Panc1 (cell line): ENCODE measurements at regions not wholly inside any gene's neighbourhood (a gene's known extent, or its start where the extent isn't known, plus 50 kb on each side); places are given as distances from the start of the nearest gene placed in this dataset.

Source experiments
- ATAC-seq: fragments of 200-7000 bp; cut with Tn5 transposase; 2 replicates; pipeline ENCODE4 v1.9.1; 2020; ENCODE audit warnings: mild to moderate bottlenecking, moderate library complexity
- BruUV-seq: library from RNA; stranded (reverse); fragments of 400-500 nt; replicated peaks from 2 replicates; lab custom pipeline; 2021; lab: Mats Ljungman, UMichigan
- CTCF ChIA-PET: fragments of 300-600 bp; sonication (Branson Sonifier 250); formaldehyde crosslinking; loops from one replicate; lab custom pipeline; 2022; ENCODE audit warnings: antibody characterized with exemption; lab: Charles Lee
- POLR2A ChIA-PET: fragments of 300-600 bp; sonication (Branson Sonifier 250); formaldehyde crosslinking; loops from one replicate; lab custom pipeline; 2022; ENCODE audit warnings: antibody characterized with exemption; lab: Charles Lee
- DNase-seq: peaks from one replicate; pipeline ENCODE4 v3.0.0-alpha.2; 2010; ENCODE audit warnings: low read depth, low spot score
- H3K27ac ChIP-seq: 2 replicates; pipeline ENCODE4 v1.5.1; 2011; ENCODE audit warnings: mild to moderate bottlenecking, low read length, inconsistent platforms
- H3K27me3 ChIP-seq: fragments of 200-500 bp; sonication (Bioruptor generic); 2 replicates; pipeline ENCODE4 v1.6.0; 2014; ENCODE audit warnings: low read length, inconsistent platforms; ENCODE audit not compliant: control insufficient read depth, insufficient read depth
- H3K36me3 ChIP-seq: fragments of 200-500 bp; sonication (Bioruptor generic); 2 replicates; pipeline ENCODE4 v1.5.1; 2014; ENCODE audit warnings: inconsistent platforms, mild to moderate bottlenecking, low read length, moderate library complexity; ENCODE audit not compliant: control insufficient read depth, insufficient read depth
- H3K4me1 ChIP-seq: 2 replicates; pipeline ENCODE4 v1.5.1; 2011; ENCODE audit warnings: inconsistent platforms, mild to moderate bottlenecking, low read length, moderate library complexity; ENCODE audit not compliant: control insufficient read depth, insufficient read depth
- H3K4me3 ChIP-seq, 2 experiments: 2 replicates each; pipeline ENCODE4 v1.5.1; 2011 to 2012; ENCODE audit warnings: low read depth in 2 of 2, low read length in 2 of 2, mild to moderate bottlenecking in 2 of 2, inconsistent platforms in 1 of 2, moderate library complexity in 1 of 2
- H3K9me3 ChIP-seq: fragments of 200-500 bp; sonication (Bioruptor generic); 2 replicates; pipeline ENCODE4 v1.5.1; 2014; ENCODE audit warnings: low read depth, mild to moderate bottlenecking, inconsistent platforms, low read length, moderate library complexity; ENCODE audit not compliant: control insufficient read depth, insufficient read depth
- POLR2AphosphoS5 ChIP-seq: IDR thresholded peaks from 2 replicates; pipeline ENCODE4 v1.6.1; 2012; ENCODE audit warnings: mild to moderate bottlenecking, low read depth, low read length, moderate library complexity
- REST ChIP-seq, 2 experiments: IDR thresholded peaks; 2 replicates each; pipeline ENCODE4 v1.6.1; 2011 to 2012; ENCODE audit warnings: low read depth in 2 of 2, control low read depth in 1 of 2, low read length in 1 of 2, mild to moderate bottlenecking in 1 of 2, moderate library complexity in 1 of 2; ENCODE audit not compliant: insufficient read depth in 1 of 2
- SIN3A ChIP-seq: IDR thresholded peaks from 2 replicates; pipeline ENCODE4 v1.6.1; 2012; ENCODE audit warnings: low read depth, mild to moderate bottlenecking, low read length, moderate library complexity, borderline replicate concordance; ENCODE audit not compliant: insufficient read depth
- TCF7L2 ChIP-seq: IDR thresholded peaks from 2 replicates; pipeline ENCODE4 v1.6.1; 2011; ENCODE audit warnings: mild to moderate bottlenecking, low read depth, low read length, inconsistent platforms
- in situ Hi-C: cut with HindIII; loops from 2 replicates; pipeline ENCODE4 v1.10.0; 2016; ENCODE audit warnings: low sequenced_read_pairs, low pct_unique_long_range_greater_than_20kb
- intact Hi-C: fragments of 100-400 bp; cut with micrococcal nuclease; formaldehyde crosslinking; loops from one replicate; pipeline ENCODE4 v1.10.0; 2022; ENCODE audit not compliant: unreplicated experiment
- TF ChIP-seq, protein P1 (sequence below): fragments of 450-650 bp; IDR thresholded peaks from 2 replicates; pipeline ENCODE4 v1.5.1; 2017; ENCODE audit warnings: mild to moderate bottlenecking

GRCh38 chr4:123562994-123563750, 166.6 kb downstream of the SPRY1 start:
- 0 out of 2 replicates have a peak, but pooled peaks cover 6% of the 10 kb centered on the region for H3K9me3 ChIP-seq
- intact Hi-C loops, result no loop called here
- ChIA-PET POLR2A (no interaction called here), CTCF (no interaction called here)
- peak overlapping the region; percentile 79 for H3K27ac ChIP-seq
- in situ Hi-C loops, result no loop called here
- no peak for ATAC-seq
- peaks cover 11% of the 10 kb centered on the region for H3K4me1 ChIP-seq
- H3K27me3 ChIP-seq, result no peaks in the 10 kb centered on the region
- H3K4me3 ChIP-seq, result no peak overlapping the region
- TF ChIP-seq TCF7L2, result no peak
- TF ChIP-seq, protein P1, sequence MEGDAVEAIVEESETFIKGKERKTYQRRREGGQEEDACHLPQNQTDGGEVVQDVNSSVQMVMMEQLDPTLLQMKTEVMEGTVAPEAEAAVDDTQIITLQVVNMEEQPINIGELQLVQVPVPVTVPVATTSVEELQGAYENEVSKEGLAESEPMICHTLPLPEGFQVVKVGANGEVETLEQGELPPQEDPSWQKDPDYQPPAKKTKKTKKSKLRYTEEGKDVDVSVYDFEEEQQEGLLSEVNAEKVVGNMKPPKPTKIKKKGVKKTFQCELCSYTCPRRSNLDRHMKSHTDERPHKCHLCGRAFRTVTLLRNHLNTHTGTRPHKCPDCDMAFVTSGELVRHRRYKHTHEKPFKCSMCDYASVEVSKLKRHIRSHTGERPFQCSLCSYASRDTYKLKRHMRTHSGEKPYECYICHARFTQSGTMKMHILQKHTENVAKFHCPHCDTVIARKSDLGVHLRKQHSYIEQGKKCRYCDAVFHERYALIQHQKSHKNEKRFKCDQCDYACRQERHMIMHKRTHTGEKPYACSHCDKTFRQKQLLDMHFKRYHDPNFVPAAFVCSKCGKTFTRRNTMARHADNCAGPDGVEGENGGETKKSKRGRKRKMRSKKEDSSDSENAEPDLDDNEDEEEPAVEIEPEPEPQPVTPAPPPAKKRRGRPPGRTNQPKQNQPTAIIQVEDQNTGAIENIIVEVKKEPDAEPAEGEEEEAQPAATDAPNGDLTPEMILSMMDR, result no peak
- no peak for TF ChIP-seq REST (IDR thresholded peaks at IDR 0.05; ENCODE audit: insufficient read depth in 1 of 2, low read depth in 2 of 2, low read length in 1 of 2)
- TF ChIP-seq POLR2AphosphoS5, result no peak
- TF ChIP-seq SIN3A, result no peak
- no peaks in the 10 kb centered on the region for H3K36me3 ChIP-seq
- no TSS peak for BruUV-seq
- DNase-seq, result no peak

- Histone ChIP-seq H3K27ac (peak overlapping the region; percentile 78), H3K4me3 (no peak overlapping the region), H3K27me3 (no peaks in the 10 kb centered on the region), H3K4me1 (peaks cover 8% of the 10 kb centered on the region), H3K36me3 (no peaks in the 10 kb centered on the region), H3K9me3 (peaks cover 9% of the 10 kb centered on the region; the same call in 1 of the 2 replicates)
- BruUV-seq, result no TSS peak
- ChIA-PET POLR2A (no interaction called here), CTCF (interaction anchor here (1.0 kb wide), 1 partner anchor 13 kb away, joined by 3 read pairs; no protein-coding TSS in a partner anchor)
- ATAC-seq (peak; percentile 84), DNase-seq (peak; percentile 52)
- TF ChIP-seq SIN3A (no peak), POLR2AphosphoS5 (no peak), REST (IDR thresholded peaks at IDR 0.05; ENCODE audit: insufficient read depth in 1 of 2, low read depth in 2 of 2, low read length in 1 of 2) (no peak), TCF7L2 (no peak)
- TF ChIP-seq, protein P1, result peak; percentile 78
- intact Hi-C loops, result no loop called here
- in situ Hi-C loops, result no loop called here
Measured at GRCh38 chr4:123564758-123565346, 168.3 kb downstream of the SPRY1 start.
